Mammary epithelial cell (primary cell): ENCODE measurements at regions not wholly inside any gene's neighbourhood (a gene's known extent, or its start where the extent isn't known, plus 50 kb on each side); places are given as distances from the start of the nearest gene placed in this dataset.

Source experiments
- CTCF ChIP-seq, 2 donors: IDR thresholded peaks in 1 of 2; conservative IDR thresholded peaks in 1 of 2; 2 replicates each; pipeline ENCODE4 v1.5.1; 2011 to 2012; ENCODE audit warnings: inconsistent platforms in 2 of 2, low read length in 2 of 2, mild to moderate bottlenecking in 2 of 2, control low read depth in 1 of 2, low read depth in 1 of 2; ENCODE audit not compliant: insufficient read depth in 1 of 2; ENCODE audit errors: extremely low read depth in 1 of 2
- EZH2 ChIP-seq: IDR thresholded peaks from 2 replicates; pipeline ENCODE4 v1.6.1; 2012; ENCODE audit warnings: low read length, inconsistent platforms, borderline replicate concordance

DNA sequence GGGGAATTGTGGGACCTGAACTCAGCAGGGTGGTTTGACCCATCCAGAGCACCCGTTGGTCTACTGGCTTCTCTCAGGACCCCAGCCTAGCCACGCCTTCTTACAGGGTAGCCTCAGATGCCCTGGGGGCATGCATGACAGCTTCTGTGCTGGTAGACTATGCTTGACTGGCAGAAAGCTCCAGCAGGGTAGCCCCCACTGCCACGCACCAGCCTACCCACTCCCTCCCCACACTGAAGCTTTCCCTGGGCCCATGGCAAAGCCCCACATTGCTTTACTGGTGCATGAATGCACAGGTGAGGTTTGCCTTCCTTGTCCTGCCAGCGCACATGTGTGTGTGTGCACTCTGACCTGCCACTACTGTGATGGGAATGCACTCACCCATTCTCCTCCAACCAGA is 772.2 kb downstream of the LRFN5 start:
- TF ChIP-seq CTCF (conservative IDR thresholded peaks at IDR 0.05 in 1 of 2, IDR thresholded peaks at IDR 0.05 in 1 of 2; ENCODE audit: extremely low read depth in 1 of 2, insufficient read depth in 1 of 2, low read depth in 1 of 2, low read length in 2 of 2) (no peak), EZH2 (no peak)
